RKO (cell line): ENCODE measurements at regions not wholly inside any gene's neighbourhood (a gene's known extent, or its start where the extent isn't known, plus 50 kb on each side); places are given as distances from the start of the nearest gene placed in this dataset.
A peak's percentile ranks its signal among the peaks of the same experiment; 100 is the strongest.
"Not testable (repeated sequence)": the region's sequence is repeated elsewhere in the genome, so short reads cannot be mapped to it uniquely, and the experiment has no call there.

Experiments
- DNase-seq: peaks from one replicate; pipeline ENCODE4 v3.0.0-alpha.2; 2016; ENCODE audit warnings: low spot score

DNA sequence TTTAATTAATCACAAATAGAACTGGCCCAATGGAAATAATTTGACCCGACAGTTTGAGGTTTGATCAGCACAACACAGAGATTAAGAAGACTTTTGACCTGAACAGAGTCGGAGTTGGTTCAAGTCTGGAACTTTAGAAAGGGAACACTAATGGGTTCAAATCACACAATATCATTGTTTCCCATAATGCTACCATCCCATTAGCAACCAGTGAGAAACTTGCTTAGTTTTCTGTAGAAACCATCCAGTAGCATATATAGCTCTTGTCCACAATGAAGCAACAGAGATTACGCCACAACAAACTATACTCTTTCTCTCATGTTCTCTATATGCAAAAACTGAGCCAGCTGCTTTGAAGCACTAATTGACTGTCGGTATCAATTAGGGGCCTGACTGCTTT, 376.9 kb upstream of the SPRY2 start:
- no peak for DNase-seq

DNA sequence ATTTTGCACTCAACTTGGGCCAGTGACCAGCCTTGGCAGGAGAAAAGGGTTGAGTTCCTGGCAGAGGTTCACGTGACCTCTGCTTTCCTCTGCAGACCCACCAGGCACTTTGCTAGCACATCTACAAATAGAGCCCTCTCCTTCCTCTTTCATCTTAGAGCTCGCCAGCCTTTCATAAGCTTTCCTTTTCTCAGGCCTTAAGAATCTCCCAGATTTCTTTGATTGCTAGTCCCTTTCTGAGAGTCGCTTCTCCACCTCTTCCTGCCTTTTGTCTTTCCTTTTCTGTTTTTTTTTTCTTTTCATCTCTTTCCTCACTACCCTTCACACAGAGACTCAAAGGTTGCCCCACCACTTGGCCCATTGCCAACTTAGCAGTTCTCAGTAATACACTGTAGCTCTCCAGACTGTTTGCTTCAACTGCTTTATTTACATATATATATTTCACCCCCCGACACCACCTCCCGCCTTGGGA, 375.7 kb upstream of the SPRY2 start:
- no peak for DNase-seq

DNA sequence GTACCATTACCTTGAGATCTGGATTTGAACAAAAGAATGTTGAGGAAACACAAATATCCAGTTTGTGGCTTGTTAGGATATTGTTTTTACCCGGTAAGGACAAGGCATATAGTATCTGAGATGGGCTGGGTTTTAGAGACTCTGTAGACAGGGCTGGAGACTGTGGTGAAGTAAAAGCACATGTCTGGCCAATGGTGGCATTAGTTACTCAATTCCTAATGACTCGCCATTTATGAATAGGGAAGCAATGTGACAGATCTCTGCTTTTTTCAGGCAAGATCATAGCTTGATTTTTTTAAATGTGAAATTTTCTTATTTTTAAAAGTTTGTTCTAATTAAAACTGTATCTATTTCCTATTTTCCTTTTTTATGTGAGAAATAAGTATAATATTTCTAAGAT, 371.1 kb upstream of the SPRY2 start:
- peak; percentile 2 for DNase-seq

DNA sequence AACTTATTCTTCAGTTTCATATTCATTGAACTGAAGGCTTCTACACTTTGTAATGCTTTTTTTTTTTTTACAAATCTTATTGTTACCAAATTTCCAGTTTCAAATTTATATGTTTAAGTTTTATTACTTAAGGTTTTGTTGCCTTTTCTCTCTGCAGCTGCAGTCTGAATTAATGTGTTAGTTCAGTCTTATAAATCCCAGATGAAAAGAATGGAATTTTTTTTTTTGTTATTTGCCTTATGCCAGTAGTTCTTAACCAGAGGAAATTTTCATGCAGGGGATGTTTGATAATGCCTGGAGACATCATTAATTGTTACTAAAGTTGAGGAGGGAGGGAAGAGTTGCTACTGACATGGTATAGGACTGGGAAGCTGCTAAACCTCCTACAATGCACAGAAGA, 367.9 kb upstream of the SPRY2 start:
- no peak for DNase-seq

DNA sequence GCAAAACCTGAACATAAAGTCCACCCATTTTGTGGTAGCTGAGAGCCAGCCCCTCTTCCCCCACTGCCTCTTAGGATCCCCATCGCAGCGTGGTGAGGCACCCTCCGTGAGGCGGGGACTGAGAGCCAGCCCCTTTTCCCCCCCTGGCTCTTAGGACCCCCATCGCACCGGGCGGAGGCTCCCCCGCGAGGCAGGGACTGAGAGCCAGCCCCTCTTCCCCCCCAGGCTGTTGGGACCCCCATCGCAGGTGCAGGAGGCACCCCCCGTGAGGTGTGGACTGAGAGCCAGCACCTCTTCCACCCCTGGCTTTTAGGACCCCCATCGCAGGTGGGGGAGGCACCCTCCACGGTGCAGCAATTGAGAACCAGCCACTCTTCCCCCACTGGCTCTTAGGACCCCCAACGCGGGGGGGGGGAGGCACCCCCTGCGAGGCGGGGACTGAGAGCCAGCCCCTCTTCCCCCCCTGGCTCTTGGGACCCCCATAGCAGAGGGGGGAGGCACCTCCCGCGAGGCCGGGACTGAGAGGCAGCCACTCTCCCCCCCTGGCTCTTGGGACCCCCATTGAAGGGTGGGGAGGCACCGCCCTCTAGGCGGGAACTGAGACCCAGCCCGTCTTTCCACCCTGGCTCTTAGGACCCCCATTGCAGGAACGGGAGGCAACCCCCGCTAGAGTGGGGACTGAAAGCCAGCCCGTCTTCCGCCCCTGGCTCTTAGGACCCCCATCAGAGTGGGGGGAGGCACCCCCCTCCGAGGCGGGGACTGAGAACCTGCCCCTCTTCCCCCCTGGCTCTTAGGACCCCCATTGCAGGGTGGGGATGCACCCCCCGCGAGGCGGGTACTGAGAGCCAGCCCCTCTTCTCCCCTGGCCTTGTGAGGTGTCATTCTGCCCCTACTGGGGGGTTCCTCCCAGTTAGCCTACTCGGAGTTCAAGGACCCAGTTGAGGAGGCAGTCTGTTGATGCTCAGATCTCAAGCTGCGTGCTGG, 366.4 kb upstream of the SPRY2 start:
- DNase-seq, result no peak

DNA sequence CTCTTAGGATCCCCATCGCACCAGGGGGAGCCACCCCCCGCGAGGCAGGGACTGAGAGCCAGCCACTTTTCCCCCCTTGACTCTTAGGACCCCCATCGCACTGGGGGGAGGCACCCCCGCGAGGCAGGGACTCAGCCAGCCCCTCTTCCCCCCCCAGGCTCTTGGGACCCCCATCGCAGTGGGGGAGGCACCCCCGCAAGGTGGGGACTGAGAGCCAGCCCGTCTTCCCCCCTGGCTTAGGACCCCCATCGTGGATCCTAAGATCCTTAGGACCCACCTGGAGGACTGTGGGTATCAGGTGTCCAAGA, 365.2 kb upstream of the SPRY2 start:
- DNase-seq, result no peak

DNA sequence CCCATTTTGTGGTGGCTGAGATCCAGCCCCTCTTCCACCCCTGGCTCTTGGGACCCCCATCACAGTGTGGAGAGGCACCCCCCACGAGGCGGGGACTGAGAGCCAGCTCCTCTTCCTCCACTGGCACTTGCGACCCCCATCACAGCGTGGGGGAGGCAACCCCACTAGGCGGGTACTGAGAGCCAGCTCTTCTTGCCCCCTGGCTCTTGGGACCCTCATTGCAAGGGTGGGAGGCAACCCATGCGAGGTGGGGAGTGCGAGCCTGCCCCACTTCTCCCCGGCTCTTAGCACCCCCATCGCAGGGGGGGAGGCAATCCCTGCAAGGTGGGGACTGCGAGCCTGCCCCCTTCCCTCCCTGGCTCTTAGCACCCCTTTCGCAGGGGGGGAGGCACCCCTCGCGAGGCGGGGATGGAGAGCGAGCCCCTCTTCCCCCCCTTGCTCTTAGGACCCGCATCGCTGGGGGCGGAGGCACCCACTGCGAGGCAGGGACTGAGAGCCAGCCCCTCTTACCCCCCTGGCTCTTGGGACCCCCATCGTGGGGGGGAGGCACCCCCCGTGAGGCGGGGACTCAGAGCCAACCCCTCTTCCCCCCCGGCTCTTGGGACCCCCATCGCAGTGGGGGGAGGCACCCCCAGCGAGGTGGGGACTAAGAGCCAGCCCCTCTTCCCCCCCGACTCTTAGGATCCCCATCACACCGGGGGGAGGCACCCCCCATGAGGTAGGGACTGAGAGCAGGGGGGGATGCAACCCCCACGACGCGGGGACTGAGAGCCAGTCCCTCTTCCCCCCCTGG, 364.6 kb upstream of the SPRY2 start:
- DNase-seq, result no peak

DNA sequence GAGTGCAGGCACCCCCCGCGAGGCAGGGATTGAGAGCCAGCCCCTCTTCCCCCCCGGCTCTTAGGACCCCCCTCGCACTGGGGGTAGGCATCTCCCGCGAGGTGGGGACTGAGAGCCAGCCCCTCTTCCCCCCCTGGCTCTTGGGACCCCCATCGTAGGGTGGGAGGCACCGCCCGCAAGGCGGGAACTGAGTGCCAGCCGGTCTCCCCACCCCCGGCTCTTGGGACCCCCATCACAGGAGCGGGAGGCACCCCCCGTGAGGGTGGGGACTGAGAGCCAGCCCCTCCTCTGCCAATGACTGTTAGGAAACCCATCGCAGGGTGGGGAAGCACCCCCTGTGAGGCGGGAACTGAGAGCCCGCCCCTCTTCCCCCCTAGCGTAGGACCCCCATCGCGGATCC, 363.4 kb upstream of the SPRY2 start:
- DNase-seq, result no peak

DNA sequence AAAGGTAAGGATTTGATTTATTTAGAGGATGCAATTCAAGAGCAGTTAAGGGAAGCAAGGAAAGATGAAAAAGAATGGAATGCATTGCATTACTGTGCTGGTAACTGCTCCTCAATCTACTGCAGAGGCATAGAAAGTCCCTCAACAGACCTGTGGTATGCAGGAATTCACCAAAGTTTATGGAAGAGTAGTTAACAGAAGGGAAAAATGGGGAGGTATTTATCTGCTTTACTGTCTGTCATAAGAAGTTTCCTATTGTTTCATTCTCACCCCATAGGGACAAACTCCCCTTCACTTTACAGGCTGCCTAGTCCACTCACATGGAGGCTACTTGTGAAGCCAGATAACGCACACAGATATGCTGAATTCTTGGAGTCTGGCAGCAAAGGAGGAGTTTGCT, 354.9 kb upstream of the SPRY2 start:
- DNase-seq, result no peak

DNA sequence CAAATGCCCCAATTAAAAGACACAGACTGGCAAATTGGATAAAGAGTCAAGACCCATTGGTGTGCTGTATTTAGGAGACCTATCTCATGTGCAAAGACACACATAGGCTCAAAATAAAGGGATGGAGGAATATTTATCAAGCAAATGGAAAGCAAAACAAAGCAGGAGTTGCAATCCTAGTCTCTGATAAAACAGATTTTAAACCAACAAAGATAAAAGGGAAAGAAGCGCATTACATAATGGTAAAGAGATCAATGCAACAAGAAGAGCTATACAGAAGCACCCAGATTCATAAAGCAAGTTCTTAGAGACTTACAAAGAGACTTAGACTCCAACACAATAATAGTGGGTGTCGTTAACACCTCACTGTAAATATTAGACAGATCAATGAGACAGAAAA, 350.9 kb upstream of the SPRY2 start:
- not testable (repeated sequence) for DNase-seq

DNA sequence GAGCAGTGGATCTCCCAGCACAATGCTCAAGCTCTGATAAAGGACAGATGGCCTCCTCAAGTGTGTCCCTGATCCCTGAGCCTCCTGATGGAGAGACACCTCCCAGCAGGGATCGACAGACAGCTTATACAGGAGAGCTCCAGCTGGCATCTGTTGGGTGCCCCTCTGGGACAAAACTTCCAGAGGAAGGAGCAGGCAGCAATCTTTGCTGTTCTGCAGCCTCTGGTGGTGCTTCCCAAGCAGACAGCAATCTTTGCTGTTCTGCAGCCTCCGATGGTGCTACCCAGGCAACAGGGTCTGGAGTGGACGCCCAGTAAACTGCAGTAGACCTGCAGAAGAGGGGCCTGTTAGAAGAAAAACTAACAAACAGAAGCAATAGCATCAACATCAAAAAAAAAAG, 349.3 kb upstream of the SPRY2 start:
- DNase-seq, result no peak

DNA sequence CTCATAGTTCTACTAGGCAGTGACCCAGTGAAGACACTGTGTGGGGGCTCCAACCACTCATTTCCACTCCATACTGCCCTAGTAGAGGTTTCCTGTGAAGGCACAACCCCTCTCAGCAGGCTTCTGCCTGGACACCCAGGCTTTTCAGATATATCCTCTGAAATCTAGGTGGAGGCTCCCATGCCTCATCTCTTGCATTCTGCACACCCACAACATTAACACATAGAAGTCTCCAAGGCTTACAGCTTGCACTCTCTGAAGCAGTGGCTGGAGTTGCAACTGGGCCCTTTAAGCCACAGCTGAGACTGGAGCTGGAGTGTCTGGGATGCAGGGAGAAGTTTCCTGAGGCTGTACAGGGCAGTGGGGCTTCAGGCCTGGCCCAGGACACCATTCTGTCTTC, 347.7 kb upstream of the SPRY2 start:
- DNase-seq, result no peak

DNA sequence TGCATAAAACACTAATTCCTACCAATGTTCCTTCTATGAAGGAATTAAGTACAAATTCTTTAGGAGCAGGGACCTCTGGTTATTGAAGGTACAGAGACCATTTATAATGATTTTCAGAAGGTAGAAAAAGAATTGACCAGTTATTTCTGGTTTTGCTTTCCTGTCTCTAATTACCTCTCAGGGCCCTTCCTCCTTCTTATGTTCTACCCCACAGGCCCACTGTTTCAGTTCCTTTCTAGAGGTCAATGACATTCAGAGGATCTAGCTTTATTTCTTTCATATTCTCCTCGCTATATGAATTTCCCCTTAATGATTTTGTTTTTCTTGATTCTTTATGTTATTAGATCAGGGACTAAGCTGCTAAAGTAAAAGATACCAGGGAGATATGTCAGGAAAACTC, 345.0 kb upstream of the SPRY2 start:
- DNase-seq, result no peak

DNA sequence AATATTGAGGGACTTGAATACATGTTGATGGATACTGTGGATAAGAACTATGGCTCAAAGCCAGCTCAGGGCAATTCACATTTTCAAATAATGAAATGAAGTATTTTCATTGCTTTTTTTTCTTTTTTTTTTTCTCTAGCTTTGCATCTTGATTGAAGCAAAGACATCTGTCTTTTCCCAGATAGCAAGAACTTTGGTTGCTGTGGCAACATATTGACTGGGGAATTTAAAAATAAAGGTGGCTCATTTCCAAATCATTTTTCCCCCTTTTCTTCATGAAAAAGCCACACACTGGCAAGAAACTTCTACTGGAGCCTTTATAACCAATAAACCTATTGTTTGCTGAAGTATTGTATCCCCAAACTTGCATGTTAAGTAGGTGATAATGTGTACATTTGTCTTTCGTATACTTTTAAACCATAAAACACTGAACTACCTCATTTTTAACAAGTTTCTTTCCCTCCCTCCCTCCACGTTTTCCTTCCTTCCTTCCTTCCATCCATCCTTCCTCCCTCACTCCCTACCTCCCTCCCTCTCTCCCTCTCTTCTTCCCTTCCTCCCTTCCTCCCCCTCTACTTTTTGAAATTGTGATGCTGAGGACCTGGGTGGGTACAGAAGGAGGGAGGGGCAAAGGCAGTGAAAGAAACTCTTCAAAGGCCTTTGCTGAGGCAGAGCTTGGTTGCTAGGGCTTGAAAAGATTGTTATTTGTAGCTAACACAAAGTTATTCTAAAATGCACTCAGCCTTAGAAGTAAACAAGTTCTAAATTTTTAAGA, 343.5 kb upstream of the SPRY2 start:
- DNase-seq, result no peak

DNA sequence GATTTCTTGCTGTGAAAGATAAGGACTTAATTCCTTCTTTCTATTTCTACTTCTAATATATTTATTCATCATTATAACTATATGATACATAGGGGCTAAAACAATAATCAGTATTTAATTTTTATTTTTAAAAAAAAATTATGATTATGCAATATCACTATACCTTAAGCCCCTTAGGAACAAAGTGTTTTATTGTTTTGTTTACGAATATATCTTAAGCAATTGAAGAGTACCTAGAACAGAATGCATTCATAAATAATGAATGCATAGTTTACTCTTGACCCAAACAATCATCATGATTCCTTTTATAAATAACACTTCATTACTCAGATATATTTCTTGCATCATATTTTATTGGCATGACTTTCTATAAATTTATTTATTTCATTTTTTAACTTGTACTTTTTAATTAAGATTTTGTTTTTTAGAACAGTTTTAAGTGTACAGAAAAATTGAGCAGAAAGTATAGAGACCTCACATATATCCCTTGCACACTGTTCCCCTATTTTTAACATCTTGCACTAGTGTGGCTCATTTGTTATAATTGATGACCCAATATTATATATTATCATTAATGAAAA, 339.9 kb upstream of the SPRY2 start:
- DNase-seq, result no peak

DNA sequence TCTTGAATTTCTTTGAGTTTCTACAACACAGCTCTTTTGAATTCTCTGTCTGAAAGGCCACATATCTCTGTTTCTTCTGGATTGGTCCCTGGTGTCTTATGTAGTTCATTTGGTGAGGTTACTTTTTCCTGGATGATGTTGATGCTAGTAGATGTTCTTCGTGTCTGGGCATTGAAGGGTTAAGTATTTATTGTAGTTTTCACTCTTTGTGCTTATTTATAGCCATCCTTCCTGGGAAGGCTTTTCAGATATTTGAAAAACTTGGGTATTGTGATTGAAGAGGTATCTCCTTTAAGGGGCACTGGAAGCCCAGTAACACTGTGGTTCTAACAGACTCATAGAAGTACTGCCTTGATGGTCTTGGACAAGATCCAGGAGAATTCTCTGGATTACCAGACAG, 338.5 kb upstream of the SPRY2 start:
- no peak for DNase-seq

DNA sequence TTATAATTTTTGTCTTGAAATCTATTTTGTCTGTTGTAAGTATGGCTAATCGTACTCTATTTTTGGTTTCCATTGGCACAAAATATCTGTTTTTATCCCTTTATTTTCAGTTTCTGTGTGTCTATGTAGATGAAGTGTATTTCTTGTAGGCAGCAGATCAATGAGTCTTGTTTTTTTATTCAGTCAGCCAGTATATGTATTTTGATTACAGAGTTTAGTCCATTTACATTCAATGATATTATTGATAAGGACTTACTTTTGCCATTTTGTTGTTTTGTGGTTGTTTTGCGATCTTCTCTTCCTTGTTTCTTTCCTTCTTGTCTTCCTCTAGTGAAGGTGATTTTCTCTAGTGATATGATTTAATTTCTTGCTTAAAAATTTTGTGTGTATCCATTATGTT, 336.3 kb upstream of the SPRY2 start:
- DNase-seq, result no peak

DNA sequence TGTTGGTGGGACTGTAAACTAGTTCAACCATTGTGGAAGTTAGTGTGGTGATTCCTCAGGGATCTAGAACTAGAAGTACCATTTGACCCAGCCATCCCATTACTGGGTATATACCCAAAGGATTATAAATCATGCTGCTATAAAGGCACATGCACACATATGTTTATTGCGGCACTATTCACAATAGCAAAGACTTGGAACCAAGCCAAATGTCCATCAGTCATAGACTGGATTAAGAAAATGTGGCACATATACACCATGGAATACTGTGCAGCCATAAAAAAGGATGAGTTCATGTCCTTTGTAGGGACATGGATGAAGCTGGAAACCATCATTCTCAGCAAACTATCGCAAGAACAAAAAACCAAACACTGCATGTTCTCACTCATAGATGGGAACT, 334.5 kb upstream of the SPRY2 start:
- not testable (repeated sequence) for DNase-seq

DNA sequence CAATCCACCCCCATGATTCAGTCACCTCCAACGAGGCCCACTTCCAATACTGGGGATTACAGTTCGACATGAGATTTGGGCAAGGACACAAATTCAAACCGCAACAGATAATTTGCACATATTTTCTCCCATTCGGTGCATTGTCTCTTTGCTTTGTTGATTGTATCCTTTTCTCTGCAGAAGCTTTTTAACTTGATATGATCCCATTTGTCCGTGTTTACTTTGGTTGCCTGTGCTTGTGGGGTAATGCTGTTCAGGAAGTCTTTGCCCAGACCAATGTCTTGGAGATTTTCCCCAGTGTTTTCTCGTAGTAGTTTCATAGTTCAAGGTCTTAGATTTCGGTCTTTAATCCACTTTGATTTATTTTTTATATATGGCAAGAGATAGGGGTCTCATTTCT, 330.8 kb upstream of the SPRY2 start:
- DNase-seq, result no peak

DNA sequence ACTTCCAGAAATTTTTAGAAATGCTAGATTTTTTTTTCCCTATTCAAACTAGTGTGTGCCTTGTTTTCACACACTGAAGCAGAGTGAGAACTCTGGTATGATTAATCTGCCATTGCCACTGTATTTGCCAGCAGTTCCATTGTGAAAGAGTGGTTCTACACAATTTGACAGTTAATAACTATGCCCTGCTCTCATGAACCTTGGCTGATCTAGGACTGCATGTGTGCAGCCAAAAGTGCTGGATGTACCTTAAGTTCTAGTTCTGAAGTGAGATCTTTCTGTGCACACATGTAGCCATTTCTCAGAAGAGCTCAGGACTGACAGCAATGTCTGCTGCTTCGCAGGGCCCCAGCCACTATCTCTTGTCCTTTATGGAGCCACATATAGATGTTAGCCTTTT, 328.2 kb upstream of the SPRY2 start:
- no peak for DNase-seq

DNA sequence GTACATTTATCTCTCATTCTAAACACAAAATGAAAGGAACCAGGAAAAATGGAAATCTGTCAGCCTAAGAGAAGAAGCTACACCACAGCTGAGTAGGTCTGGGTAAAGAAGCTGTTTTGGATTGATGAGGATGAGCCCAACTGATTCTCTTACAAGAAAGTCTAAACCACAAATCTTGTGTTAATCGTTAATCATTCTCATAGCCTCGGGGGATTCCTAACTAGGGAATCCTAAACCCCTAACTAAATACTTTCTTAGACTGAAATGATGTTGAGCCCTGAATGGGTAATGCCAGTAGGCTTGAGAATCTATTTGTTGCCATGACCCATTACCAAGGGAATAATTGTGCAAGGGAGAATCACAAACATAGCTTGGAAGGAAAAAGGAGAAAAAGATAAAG, 327.5 kb upstream of the SPRY2 start:
- DNase-seq, result no peak
